ENCODE measurements at regions not wholly inside any gene's neighbourhood (a gene's known extent, or its start where the extent isn't known, plus 50 kb on each side); places are given as distances from the start of the nearest gene placed in this dataset.

DNA sequence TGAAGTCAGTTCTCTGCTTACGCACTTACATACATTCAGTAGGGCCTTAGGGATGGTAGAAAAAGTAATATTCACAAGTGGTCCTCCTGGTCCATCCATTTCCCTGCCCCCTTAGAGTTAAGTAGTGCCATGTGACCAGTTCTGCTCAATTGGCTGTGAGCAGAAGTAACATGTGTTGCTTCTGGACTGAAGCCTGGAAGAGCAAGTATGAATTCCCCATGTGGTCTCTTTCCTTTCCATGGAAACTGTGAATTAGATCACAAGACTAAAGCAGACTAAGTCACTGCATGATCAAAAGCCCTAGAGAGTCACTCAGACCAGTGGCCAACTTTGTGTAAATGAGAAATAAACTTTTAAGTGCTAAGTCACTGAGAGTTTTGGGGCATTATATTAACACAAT lies 341.7 kb upstream of the CADM1 start:
- DNase-seq (ENCODE audit: low read depth): no peak

DNA sequence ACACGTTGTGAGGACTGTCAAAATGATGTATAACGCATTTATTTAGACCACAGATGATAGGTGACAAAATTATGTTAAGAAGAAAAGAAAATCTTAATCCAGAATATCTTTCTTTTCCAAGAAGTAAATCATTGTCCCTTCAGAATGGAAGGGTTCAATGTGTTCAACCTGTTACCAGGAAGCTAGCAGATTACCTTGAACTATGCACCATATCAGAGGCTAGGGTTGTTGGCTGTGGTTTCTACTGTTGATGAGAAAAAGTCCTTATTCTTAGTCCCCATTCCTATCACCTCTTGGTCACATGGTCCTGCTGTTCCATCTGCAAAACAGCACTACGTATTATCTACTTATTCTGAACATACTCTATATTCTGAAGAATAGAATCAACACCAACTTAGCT lies 339.5 kb upstream of the CADM1 start:
- no peak for DNase-seq (ENCODE audit: low read depth)

GRCh38 chr11:115843111-115843510 lies 338.9 kb upstream of the CADM1 start:
- no peak for DNase-seq (ENCODE audit: low read depth)

GRCh38 chr11:115820026-115820425 lies 315.8 kb upstream of the CADM1 start:
- DNase-seq (ENCODE audit: low read depth): no peak

- no peak for DNase-seq (ENCODE audit: low read depth)
Measured at GRCh38 chr11:115819014-115819413, 314.8 kb upstream of the CADM1 start.

DNA sequence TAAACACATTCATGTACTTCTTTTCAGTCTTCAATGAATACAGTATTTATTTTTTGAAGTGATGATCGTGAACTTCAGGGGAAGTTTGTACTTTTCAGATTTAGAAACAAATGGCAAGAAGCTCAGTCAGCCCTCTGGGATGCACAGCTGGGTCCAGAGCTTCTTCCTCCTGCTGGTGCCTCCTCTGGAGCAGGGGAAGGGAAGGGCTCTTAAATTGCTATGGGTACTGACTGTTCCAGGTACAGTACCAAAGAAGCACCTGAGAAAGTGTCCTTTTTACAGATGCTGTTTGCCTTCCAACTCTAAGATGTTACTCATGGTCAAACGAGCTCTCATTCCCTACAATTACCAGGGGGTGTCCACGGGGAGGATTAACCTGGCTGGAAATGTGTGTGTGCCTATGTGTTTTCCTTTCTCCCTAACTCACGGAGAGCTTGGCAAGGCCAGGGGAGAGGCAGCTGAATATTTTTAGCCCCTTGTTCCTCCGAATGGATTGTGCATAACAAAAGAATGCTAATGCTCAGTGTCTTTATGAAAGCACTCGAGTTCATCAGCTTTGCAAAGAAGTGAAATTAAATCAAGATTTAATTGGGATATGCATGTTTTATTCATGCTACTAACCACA lies 313.7 kb upstream of the CADM1 start:
- no peak for DNase-seq (ENCODE audit: low read depth)

- no peak for DNase-seq (ENCODE audit: low read depth)
Measured at GRCh38 chr11:115808351-115808940, 304.2 kb upstream of the CADM1 start.

DNA sequence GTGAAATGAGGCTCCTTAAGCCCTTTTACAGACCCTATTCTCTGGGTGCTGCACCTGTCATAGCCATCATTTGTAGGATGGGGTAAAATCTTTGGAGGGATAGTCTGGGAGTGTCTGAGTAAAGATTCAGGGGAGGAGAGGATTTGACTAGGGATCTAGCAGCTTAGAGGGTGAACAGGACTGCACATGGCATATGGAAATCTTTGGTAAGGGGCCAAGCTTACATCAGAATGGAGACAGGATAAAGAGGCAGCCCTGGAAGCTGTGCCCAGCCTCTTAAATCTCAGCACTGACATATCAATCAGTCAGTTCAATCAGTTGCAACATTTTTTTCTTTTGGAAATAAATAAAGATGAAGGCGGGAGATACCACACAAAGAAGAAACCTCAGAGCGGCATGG lies 301.8 kb upstream of the CADM1 start:
- no peak for DNase-seq (ENCODE audit: low read depth)

GRCh38 chr11:115803073-115803740 lies 299.0 kb upstream of the CADM1 start:
- no peak for DNase-seq (ENCODE audit: low read depth)

DNA sequence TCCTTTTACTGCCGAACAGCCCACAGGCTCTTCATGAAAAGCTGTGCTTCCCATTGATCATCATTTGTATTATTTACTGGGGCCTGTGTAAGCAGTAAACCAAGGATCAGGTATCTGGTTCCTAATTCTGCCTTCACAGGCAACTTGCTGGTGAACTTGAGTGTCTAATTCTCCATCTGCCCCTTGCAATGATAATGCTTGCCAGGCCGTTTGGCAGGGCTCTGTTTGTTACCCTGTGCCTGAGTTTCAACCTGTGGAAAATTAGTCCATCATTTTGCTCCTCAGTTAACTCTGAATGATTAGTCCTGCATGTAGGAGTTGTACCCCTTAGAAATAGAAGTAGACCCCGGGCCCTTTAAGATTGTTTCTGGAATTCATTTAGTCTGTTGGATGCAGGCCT lies 298.4 kb upstream of the CADM1 start:
- no peak for DNase-seq (ENCODE audit: low read depth)

DNA sequence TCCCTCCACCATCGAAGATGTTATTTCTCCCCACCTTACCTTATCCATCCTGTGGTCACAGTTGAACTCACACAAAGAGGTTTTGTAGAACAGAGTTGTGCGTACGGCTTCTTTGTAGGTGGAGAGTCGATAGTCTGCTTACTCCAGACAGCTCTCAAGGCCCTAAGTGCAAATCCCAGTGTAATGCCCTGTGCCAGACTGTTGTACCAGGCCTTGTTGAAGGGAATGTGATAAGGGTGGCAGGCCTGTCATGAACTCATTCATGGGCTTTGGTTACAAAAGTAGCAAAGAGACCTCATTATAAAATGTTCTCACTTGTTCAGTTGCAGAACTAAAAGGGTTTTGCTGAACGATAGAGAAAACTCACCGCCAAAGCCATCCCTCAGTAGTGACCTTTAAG lies 288.7 kb upstream of the CADM1 start:
- no peak for DNase-seq (ENCODE audit: low read depth)

DNA sequence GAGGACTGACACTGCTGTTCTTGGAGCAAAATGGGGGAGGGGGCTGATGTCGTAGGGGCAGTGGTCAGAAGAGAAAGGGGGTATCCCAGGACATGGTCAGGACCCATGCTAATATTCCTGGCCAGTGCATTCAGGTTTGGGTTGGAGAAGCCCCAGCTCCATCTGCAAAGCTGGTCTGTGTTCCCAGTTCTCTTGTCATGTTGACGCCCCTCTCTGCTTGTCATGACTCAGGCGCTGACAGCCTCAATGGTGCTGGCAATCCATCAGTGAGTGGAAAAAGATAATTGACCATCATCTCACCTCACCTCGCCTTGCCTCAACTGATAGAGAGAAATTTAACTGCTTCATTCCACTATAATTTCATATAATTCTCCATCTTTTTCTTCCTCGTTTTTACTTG lies 283.1 kb upstream of the CADM1 start:
- DNase-seq (ENCODE audit: low read depth): no peak

DNA sequence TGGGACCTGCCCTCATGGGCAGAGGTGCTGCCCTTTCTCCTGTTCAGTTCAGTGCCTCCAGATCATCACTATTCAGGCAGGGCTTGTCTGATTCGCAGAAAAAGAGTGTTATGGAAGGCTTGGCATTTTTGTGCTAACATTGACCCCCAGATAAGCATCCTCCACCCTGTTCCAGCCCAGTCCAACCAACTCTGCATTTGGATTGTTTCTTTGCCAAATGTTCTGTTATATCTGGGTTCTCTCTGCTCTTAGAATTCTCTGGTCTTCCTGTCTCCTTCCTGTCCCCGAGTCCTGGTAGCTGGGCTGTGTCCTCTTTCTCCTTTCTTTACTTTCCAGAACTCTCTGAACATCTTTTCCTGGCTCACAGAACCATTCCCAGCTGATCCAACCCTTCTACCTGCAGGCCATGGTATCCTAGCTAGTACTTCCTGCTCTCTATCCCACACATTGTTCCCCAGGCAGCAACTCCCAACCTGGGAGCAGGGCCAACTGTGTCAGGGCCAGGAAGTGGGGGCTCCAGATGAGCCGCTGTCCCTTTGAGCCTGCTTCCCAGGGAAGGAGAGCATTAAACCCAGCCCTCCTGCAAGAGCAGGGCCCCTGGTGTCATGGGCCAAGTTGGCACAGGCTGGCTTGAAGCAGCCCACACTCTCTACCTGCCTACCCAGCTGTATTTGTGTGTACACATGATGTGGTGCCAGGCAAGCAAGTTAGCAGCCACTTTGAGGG lies 280.7 kb upstream of the CADM1 start:
- DNase-seq (ENCODE audit: low read depth): no peak

- DNase-seq (ENCODE audit: low read depth): no peak
Measured at GRCh38 chr11:115780646-115781362, 276.6 kb upstream of the CADM1 start.

DNA sequence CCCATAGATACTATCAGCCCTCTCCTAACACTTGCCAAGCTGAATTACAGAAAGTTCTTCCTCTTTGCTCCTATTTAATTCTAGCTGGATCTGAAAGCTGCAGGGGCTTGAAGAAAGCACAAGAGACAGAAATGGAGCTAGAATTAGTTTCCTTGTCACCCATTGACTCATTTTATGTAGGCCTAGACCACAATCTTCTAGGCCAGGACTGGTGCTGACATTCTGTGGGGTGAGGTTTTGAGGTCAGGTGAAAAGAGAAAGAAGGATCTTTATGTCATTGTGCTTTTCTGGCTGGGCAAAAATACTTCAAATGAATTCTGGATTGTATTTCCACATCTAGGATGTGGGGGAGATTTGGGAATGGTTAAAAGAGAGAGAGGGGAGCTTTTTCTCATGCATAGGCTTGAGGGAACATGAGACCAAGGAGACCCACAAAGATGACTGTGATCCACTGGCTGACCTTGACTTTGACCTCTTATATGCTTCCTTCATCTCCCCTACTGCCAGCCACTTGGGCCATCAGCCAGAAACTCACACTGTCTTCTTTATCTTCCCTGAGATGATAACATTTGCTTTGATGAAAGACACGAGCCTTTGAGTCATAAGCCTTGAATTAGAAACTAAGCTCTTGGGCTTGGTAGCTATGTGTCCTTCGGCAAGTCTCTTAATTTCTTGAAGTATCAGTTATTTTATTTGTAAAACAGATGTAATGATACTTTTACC lies 274.9 kb upstream of the CADM1 start:
- DNase-seq (ENCODE audit: low read depth): no peak

DNA sequence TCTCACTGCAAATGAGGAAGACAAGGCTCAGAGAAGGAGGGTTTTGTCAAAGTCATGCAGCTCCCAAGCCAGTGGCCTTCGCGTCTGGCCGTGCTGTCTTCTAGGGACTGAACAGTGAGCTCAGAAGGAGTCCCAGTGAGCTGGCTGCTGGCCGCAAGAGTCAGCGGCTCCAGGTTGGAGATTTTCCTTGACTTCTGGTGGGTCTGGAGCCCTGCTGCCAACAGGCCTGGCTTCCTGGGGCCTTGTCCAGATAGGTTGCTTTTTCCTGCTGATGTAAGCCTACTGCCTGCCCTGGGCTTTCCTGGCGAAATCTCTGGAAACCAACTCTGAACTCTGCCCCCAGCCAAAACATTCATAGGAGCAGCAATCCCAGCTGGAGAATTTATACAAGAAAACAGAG lies 272.7 kb upstream of the CADM1 start:
- no peak for DNase-seq (ENCODE audit: low read depth)

- DNase-seq (ENCODE audit: low read depth): no peak
Measured at GRCh38 chr11:115775846-115776245, 271.6 kb upstream of the CADM1 start.

GRCh38 chr11:115774756-115775155 lies 270.5 kb upstream of the CADM1 start:
- no peak for DNase-seq (ENCODE audit: low read depth)

DNA sequence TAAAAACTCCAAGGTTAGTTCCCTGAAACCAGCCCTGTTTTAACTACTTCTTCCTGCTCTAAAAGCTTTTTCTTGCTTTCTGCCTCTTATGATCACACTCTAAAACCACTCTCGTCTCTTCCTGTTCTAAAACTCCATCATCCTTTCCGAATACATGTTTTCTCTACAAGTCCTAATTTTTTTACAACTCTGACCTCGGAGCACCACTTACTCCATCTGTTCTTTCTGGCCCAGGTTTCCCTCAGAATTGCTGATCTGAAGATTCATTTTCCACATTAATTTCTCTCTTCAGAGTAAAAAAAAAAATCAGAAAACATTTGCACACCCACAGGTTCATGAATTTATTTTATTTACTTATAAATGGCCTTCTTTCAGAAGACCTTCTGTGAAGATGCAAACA lies 265.7 kb upstream of the CADM1 start:
- no peak for DNase-seq (ENCODE audit: low read depth)

- no peak for DNase-seq (ENCODE audit: low read depth)
Measured at GRCh38 chr11:115767883-115768282, 263.7 kb upstream of the CADM1 start.

DNA sequence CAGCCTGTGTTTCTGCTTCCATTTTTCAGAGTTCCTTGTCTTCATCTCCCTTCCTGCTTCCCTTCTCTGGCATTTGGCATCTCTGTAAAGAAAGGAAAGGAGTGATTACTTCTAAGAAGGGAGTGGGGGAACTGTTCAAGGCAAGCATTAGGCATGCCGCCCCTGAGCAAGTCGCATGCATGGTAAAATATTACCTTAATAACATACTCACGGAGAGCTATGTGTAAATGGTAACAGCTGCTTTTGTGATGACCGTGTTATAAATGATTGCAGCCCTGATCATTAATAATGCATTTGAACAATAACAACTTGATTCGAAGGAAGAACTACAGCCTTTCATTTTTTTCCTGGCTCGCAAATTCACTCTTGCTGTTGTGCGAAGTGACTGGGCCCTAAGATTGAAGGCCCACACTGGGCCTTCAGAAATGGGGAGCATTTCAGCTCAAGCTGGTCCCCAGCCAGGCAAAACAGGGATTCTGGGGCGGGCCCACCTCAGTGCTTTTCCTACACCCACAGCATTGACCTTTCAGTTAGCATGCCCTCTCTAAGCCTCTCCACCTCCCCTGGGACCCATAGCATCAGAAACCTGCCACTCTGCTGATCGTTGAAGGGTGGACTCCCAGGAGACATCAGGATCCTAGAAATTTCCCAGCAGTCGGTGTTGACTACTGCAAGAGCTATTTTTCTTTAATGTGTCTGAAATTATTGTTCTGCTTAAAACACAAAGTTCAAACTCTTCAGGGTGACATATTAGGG lies 263.0 kb upstream of the CADM1 start:
- no peak for DNase-seq (ENCODE audit: low read depth)

Data from T-helper 22 cell (primary cell).